GM18520 (cell line): ENCODE measurements at regions not wholly inside any gene's neighbourhood (a gene's known extent, or its start where the extent isn't known, plus 50 kb on each side); places are given as distances from the start of the nearest gene placed in this dataset.

Source experiments
- ATAC-seq: cut with Tn5 transposase; IDR thresholded peaks from one replicate; pipeline ENCODE4 v1.9.1; 2021; ENCODE audit not compliant: unreplicated experiment

DNA sequence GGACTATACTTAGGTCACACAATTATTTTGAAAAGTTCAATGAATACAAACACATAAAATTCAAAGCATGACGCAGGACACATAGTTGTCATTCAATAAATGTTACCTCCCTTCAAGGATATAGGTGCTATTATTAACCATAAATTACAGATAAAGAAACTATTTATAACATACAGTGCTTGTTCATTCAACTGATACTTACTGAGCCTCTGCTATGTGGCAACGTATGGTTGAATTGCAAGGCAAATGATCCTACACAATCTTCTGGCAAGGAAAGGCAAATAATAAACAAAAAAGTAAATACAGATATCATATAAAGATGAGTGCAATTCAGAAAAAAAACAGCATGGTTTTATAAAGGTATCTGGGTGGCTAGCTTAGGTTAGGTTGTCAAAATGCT, 614.7 kb downstream of the LTN1 start:
- ATAC-seq = no peak

DNA sequence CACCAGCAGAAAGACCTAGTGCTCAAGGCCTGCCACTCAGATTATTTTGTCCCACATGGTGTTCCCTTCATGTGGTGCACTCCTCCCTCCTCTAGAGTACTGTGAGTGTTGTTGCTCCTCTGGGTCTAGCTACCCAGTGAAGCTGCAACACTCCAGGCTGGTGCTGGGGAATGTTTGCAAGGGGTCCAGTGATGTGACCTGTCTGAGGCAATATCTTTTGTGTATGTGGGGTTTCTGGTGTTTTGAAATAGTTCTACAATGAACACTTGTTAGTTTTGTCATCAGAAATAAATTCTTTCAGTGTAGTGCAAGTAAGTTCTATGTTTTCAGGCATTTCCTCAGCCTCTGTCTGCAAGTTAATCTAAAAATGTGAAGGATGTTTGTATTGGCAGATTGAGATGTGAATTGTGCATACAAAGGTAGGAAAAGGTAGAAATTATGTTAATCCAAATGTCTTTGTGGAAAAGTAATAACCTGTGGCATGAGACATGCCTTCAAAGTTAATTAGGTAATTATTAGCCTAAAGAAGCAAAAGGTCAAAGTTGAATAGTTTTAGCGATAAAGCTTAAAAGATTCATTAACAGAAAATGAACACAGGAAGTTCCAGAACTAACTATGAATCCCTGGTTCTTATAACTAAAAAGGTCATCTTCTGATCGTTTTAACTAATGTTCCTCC, 616.8 kb downstream of the LTN1 start:
- ATAC-seq = no peak

DNA sequence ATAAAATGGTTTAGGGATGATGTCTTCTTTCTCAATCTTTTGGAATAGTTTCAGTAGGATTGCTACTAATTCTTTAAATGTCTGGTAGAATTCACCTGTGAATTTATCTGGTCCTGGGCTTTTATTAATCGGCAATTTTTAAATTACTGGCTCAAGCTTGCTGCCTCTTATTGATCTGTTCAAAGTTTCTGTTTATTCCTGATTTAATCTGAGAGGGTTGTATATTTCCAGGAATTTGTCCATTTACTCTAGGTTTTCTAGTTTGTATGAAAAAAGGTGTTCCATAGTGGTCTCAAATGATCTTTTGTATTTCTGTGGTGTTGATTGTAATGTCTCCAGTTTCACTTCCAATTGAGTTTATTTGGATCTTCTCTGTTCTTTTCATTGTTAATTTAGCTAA, 617.8 kb downstream of the LTN1 start:
- ATAC-seq = no peak

DNA sequence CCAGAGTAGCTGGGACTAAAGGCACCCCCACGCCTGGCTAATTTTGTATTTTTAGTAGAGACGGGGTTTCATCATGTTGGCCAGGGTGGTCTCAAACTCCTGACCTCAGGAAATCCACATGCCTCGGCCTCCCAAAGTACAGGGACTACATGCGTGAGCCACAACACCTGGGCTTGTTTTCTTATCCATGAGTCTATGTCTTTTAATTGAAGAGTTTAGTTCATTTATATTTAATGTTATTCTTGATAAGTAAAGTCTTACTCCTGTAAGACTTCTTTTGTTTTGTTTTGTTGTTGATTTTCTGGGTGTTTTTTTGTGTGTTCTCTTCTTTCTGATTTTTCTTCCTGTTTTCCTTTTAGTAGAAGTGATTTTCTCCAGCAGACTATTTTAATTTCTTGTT, 621.0 kb downstream of the LTN1 start:
- ATAC-seq = no peak

DNA sequence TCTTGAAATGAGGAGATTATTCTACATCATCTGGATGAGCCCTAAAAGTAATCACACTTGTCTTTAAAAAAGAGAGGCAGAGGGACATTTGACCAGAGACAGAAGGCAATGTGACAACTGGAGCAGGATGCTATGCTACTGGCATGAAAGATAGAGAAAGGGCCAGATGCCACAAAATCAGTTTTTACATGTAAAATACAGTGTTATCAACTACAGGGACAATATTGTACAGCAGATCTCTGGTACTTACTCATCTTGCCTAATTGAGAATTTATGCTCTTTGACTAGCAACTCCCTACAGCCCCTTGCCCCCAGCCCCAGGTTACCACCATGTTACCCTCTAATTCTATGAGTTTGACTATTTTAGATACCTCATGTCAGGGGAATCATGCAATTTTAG, 633.4 kb downstream of the LTN1 start:
- ATAC-seq = no peak

DNA sequence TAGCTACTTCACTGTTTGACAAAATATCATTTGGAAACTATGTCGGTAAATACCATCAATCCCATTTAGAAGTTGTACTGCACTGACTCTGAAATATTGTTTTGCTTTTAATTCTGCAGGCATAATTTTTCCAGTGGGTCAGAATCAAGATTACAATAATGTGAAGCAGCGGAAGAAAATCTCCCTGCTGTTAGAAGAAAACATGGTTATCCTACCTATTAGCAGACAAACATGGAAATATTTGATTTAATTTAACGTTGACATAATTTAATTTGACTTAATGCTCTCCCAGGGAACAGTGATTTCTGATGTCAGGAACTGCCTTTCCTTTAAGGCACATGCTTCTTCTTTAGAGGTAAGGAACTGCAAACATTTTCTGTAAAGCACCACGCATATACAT, 634.0 kb downstream of the LTN1 start:
- no peak for ATAC-seq

DNA sequence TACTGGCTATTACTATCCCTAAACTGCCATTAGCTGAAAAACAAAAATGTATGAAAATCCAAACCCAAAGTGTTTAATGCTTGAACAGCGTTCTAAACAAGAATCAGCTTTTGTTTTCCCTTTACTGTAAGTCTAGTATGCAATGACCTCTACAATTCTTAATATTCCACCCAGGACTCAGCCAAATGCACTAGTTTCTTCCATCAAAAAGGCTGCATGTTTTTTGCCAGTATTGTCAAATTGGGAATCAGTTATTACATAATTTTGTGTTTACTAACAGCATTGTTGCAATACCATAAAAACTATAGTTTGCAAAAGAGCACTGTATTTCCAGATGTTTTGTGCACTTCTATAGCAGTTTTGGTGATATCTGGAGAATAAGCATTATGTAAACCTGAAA, 634.5 kb downstream of the LTN1 start:
- no peak for ATAC-seq

DNA sequence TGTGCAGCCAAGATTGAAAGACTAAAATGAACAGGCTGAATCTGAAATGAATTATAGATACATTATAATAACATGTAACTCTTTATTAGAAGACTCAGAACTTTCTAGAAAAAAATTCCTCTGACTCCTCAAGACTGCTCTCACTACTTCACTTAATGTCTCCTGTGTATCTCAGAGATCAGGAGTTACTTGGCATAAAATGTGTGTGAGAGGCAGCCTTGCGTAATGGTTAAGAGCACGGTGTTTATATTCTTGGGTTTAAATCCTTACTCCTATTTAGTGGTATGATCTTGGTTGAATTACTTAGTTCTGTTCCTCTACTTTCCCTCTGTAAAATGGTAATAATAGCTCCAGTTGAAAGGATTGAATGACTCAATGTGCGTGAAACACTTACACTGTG, 634.9 kb downstream of the LTN1 start:
- ATAC-seq = no peak

DNA sequence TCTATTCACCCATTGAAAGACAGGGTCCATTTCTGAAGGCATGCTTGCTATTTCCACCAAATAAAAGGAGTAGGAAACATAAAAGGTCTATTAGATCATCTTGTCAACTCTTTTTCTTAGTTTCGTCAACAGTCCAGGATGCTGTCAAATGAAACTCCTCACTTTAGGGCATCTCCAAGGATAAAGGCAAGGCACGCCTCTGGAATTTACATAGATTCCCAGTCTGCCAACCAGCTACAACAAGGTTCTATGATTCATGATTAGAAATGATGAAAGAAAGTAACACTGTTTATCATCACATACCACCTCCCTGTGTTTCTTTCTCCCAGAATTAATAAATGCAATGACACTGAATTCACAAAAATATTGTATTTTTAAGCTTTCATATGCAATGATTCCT, 636.3 kb downstream of the LTN1 start:
- no peak for ATAC-seq

DNA sequence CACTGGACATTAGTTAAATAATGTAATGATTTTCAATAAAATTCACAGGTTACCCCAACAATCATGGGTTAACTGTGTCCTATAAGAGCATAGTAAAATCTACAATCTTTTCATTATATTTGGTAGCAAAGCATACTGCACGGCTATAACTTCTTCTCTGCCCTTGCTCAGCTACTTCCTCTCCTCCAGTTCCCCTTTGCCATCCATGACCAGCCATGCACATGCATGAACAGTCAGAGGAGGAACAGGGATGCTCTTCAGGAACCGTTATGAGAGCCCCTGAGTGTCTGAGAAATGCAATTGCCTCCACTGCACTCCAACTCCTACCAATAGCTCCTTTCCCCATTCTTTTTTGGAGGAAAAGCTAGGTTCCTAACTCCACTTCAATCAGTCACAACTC, 646.7 kb downstream of the LTN1 start:
- no peak for ATAC-seq

DNA sequence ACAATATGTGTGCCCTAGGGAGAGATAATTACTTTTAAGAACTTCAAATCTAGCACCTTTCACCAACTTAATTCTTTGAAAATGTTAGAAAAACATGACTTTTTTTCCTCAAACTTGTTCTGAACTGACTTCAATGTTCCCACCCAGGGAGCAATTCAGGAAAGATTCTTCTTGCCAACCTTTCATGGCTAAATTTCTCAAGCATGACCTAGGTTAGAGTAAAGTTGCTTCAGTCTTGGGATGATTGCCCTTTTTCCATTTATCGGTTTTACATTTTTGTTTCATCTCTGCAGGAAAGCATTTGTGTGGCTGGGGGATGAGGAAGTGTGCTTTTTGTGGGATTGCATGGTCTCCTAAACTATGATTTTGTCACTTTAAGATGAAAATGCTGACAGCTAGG, 647.7 kb downstream of the LTN1 start:
- no peak for ATAC-seq

DNA sequence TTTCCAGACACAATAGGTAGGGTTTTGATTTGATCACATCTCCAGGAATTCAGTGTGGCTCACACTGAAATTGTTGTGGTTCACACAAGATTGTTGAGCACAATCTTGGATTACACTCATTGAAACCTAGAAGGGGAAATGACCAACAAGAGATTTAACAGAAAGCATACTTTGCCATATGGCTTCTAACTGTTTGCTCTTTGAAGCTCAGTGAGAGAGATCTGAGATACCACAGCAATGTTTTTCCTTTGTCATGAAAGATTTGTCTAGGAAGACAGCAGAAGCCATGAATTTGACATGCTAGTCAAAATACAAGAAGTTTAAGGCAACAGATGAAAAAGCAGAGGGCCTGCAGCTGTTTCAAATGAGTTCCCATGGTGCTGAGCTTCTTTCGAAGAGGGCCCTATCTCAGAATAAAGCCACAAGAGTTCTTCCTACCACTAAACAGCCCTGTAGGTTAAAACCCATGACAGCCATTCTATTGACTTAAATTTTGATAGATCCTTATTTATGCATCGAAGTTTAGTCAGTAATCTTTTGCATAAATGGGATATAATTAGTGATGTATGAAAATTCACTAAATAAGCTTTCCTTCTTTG, 650.4 kb downstream of the LTN1 start:
- ATAC-seq = no peak

DNA sequence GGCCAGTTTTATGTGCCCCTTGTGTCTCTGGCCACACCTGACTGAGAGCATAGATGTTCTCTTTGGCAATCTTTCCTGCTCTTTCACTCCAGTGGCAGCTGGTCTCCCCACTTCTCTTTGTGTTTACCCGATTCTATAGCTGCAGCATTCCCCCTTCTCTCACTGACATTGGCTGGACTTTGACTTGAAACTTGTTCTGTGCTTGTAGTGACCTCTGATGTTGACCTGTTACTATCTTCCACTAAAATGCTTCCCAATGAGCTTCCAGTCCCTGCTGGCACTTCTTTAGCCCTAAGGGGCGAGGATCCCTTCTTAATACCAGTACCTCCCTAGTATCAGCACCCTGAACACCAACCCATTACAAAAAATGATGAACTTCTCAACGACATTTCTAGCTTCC, 653.3 kb downstream of the LTN1 start:
- ATAC-seq = no peak

DNA sequence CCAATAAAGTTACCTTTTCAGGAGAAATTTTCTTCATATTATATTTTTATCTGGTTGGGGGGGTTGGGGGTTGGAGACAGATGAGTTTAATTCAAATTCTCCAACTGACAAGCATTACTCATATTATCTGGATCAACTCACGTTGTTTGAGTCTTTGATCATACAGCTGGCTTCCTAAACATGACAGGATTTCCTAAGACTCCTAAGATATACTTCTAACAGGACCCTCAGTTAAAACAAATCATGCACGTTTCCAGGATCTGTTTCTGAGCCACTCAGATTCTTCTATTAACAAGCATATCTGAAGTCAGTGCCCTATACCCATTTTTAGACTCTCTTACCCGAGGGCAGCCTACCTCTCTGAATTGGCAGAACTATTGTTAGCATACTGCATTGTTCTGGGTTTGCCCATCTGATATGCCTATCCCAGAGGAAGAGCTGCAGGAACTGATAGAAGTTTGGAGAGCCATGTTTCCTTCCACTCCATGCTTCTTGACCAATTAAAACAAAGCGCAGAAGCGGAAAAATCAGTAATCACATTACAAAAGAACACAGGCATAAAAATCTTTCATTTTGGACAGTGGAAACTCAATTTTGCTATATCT, 653.9 kb downstream of the LTN1 start:
- ATAC-seq = no peak

DNA sequence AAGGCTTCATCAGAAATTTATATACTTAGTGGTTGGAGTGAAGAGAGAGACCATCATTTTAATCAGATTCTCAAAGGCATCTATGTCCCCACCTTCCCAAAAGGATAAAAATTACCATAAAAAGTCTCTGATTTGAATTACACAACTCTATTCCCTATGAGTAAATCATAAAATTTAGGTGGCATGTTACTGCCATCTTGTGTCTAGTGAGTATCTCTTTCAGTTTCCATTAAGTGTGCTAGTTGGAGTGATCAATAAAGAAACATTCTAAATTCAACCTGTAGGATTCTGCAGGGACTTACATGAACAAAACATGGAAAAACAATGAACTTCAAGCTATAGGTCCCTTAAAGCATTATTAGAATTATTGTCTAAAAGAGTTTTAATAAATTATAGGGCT, 655.4 kb downstream of the LTN1 start:
- ATAC-seq = no peak

DNA sequence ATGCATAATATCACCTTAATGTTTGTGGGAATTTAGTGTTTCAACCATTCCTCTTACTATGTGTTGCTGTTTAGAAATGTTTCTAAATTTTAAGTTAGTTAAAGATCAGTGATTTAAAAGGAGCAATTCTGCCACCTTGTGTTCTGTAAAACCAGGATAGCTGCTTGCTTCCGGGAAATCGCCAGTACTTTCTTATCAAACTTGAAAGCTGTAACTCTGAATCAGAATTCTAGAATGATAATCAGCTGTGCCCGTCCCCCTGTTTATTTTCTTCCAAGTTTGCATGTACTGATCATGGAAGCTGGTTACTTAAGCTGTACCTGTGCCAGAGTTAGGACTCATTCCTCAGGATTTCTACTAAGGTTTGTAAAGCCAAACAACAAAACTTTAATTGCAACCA, 656.4 kb downstream of the LTN1 start:
- ATAC-seq = no peak

DNA sequence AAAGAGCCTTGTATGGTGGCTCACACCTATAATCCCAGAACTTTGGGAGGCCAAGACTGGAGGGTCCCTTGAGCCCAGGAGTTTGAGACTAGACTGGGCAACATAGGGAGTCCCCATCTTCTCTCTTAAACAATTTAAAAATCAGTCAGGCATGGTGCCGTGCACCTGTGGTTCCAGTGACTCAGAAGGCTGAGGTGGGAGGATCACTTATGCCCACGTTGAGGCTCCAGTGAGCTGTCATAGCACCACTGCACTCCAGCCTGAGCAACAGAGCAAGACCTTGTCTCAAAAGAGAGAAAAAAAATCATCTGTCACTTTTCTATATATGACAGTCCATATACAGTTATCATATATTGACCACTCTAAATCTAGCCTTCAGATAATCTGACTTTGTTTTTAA, 658.3 kb downstream of the LTN1 start:
- no peak for ATAC-seq

DNA sequence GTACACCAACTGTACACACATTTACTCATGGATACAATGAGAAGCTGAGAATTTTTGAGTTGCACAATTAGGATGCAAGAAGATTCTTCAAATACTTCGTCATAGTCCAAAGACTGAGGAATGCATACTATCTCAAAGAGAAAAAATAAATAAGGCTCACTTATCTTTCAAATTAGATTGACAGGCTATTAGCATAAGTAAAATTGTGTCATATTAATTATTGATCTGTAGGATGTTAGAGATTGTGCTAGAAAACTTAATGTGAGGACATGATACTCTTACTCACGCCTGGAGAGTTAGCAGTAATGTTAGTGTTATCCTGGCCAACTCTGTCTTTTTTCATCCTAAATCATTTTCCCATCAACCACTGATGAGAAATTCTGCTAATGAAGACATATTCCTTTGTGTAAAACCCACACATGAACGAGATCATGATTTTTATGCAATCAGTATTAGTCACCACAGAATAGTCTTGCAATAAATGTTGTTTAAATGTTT, 659.0 kb downstream of the LTN1 start:
- no peak for ATAC-seq

DNA sequence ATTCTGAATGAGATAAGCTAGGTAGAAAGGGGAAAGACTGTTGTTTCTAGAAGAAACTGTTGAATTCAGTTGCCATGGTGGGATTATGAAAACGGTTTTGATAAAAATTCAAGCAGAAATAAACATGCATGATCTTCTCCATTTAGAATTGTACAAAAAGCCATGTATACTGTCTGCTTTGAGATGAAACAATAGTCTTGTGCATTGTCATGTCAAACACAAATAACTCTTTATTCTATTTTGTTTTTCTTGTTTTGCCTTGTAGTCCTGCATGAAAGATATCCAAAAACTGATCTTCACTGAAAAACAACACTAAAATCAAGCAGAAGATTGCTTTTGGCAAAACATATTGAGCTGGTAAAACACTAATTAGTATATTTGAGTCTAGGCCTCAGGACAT, 659.9 kb downstream of the LTN1 start:
- no peak for ATAC-seq

DNA sequence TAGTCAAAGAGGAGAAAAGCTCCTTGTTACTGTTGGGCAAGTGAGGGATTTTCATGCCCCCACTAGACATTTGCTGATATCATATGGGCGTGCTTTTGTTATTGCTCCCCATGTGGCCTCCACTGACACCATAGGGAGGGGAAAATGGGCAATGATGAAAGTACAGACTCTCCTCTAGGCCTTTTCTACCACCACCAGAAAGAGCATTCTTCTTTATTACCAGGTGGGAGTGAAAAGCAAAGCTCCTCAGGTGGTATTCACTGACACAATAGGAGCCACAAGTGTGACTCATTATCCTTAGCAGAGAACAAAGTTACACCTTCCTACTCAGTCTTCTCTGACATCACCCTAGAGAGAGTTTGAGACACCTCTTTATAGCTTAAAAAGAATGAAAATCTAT, 667.1 kb downstream of the LTN1 start:
- ATAC-seq = no peak

DNA sequence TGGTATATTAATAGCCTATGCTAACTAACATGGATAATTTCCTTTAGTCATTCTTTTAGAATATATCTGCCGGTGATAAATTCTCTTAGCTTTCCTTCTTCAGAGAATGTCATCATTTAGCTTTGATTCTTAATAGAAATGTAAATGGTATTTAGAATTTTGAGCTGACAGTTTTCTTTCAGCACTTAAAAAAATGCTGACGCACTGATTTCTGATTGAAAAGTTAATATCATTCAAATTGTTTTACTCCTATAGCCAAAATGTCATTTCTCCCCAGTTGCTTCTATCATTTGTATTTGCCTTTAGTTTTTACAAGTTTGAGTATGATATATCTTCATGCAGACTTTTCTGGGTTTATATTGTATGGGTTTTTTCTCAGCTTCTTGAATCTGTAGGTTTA, 668.0 kb downstream of the LTN1 start:
- no peak for ATAC-seq

DNA sequence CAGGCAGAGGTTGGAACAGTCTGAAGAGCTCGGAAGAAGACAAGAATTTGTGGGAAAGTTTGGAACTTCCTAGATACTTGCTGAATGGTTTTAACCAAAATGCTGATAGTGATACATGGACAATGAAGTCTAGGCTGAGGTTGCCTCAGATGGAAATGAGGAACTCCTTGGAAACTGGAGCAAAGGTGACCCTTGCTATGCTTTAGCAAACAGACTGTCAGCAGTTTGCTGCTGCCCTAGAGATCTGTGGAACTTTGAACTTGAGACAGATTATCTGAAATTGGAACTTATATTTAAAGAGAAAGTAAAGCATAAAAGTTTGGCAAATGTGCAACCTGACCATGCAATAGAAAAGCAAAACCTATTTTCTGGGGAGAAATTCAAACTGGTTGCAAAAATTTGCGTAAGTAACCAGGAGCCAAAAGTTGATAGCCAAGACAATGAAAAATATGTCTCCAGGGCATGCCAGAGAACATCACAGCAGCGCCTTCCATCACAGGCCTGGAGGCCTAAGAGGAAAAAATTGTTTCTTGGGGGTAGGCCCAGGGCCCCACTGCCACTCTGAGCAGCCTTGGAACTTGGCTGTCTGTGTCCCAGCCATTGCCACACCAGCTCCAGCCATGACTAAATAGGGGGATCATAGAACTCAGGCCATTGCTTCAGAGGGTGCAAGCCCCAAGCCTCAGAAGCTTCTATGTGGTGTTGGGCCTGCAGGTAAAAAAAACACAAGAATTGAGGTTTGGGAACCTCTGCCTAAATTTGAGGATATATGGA, 675.3 kb downstream of the LTN1 start:
- ATAC-seq = no peak
